ENCODE measurements at regions not wholly inside any gene's neighbourhood (a gene's known extent, or its start where the extent isn't known, plus 50 kb on each side); places are given as distances from the start of the nearest gene placed in this dataset.

GRCh38 chr10:120115959-120116358 is 223.4 kb downstream of the SEC23IP start:
- Histone ChIP-seq H3K27me3 (no peaks in the 10 kb centered on the region), H3K9ac (no peak overlapping the region), H3K36me3 (no peaks in the 10 kb centered on the region), H3K27ac (no peak overlapping the region), H2AFZ (replicated peaks) (no peak overlapping the region), H3K4me3 (no peak overlapping the region), H3K4me2 (no peak overlapping the region), H3K79me2 (ENCODE audit: low read depth) (no peaks in the 10 kb centered on the region), H3K4me1 (peaks cover 18% of the 10 kb centered on the region), H4K20me1 (ENCODE audit: low read depth) (no peaks in the 10 kb centered on the region), H3K9me3 (ENCODE audit: low read depth) (no peaks in the 10 kb centered on the region), H3F3A (ENCODE audit: low read depth) (no peaks in the 10 kb centered on the region)
- no peak overlapping the region for H3K4me3 Mint-ChIP-seq
- DNase-seq (ENCODE audit: low spot score) = no peak
- no peak for TF ChIP-seq CTCF (IDR thresholded peaks at IDR 0.05)
- TF ChIP-seq EZH2 (IDR thresholded peaks at IDR 0.05) = no peak
- no peak for TF ChIP-seq EZH2phosphoT487 (IDR thresholded peaks at IDR 0.05)
- no peaks in the 10 kb centered on the region for H3K36me3 Mint-ChIP-seq
- H3K27me3 Mint-ChIP-seq (ENCODE audit: insufficient read depth, low read depth) = peaks cover 3% of the 10 kb centered on the region
- no peak overlapping the region for H3K27ac Mint-ChIP-seq
- peaks cover 13% of the 10 kb centered on the region for H3K4me1 Mint-ChIP-seq
- H3K9me3 Mint-ChIP-seq = no peaks in the 10 kb centered on the region

- Histone ChIP-seq H3K36me3 (no peaks in the 10 kb centered on the region), H3F3A (ENCODE audit: low read depth) (no peaks in the 10 kb centered on the region), H3K4me2 (no peak overlapping the region), H3K4me1 (peaks cover 12% of the 10 kb centered on the region), H3K9me3 (ENCODE audit: low read depth) (no peaks in the 10 kb centered on the region), H3K9ac (no peak overlapping the region), H3K4me3 (no peak overlapping the region), H3K27ac (no peak overlapping the region), H3K27me3 (no peaks in the 10 kb centered on the region), H4K20me1 (ENCODE audit: low read depth) (no peaks in the 10 kb centered on the region), H3K79me2 (ENCODE audit: low read depth) (no peaks in the 10 kb centered on the region), H2AFZ (replicated peaks) (no peak overlapping the region)
- TF ChIP-seq EZH2 (IDR thresholded peaks at IDR 0.05) (no peak), CTCF (IDR thresholded peaks at IDR 0.05) (no peak), EZH2phosphoT487 (IDR thresholded peaks at IDR 0.05) (no peak)
- Mint-ChIP-seq H3K4me1 (no peaks in the 10 kb centered on the region), H3K4me3 (no peak overlapping the region), H3K27me3 (ENCODE audit: insufficient read depth, low read depth) (peaks cover 10% of the 10 kb centered on the region), H3K36me3 (no peaks in the 10 kb centered on the region), H3K9me3 (peaks cover 5% of the 10 kb centered on the region), H3K27ac (no peak overlapping the region)
- DNase-seq (ENCODE audit: low spot score) = no peak
These were observed 229.2 kb downstream of the SEC23IP start for GRCh38 chr10:120121768-120122167.

GRCh38 chr10:120131183-120131582 is 238.7 kb downstream of the SEC23IP start:
- TF ChIP-seq EZH2 (IDR thresholded peaks at IDR 0.05) (no peak), EZH2phosphoT487 (IDR thresholded peaks at IDR 0.05) (no peak), CTCF (IDR thresholded peaks at IDR 0.05) (no peak)
- Histone ChIP-seq H3F3A (ENCODE audit: low read depth) (peaks cover 21% of the 10 kb centered on the region), H3K9ac (no peak overlapping the region), H3K79me2 (ENCODE audit: low read depth) (no peaks in the 10 kb centered on the region), H3K4me2 (no peak overlapping the region), H3K4me1 (peaks cover 23% of the 10 kb centered on the region), H3K36me3 (no peaks in the 10 kb centered on the region), H3K9me3 (ENCODE audit: low read depth) (no peaks in the 10 kb centered on the region), H3K4me3 (no peak overlapping the region), H3K27ac (no peak overlapping the region), H2AFZ (replicated peaks) (no peak overlapping the region), H3K27me3 (no peaks in the 10 kb centered on the region), H4K20me1 (ENCODE audit: low read depth) (no peaks in the 10 kb centered on the region)
- peak; percentile 85 for DNase-seq (ENCODE audit: low spot score)
- Mint-ChIP-seq H3K4me3 (no peak overlapping the region), H3K9me3 (peaks cover 7% of the 10 kb centered on the region), H3K27me3 (ENCODE audit: insufficient read depth, low read depth) (peaks cover 10% of the 10 kb centered on the region), H3K27ac (no peak overlapping the region), H3K36me3 (no peaks in the 10 kb centered on the region), H3K4me1 (peaks cover 13% of the 10 kb centered on the region)

All from neural progenitor cell (in vitro differentiated cells).